HG02870 (cell line): ENCODE measurements at regions not wholly inside any gene's neighbourhood (a gene's known extent, or its start where the extent isn't known, plus 50 kb on each side); places are given as distances from the start of the nearest gene placed in this dataset.
"Not testable (repeated sequence)": the region's sequence is repeated elsewhere in the genome, so short reads cannot be mapped to it uniquely, and the experiment has no call there.

ENCODE experiments used
- ATAC-seq: cut with Tn5 transposase; IDR thresholded peaks from one replicate; pipeline ENCODE4 v1.9.1; 2021; ENCODE audit warnings: mild to moderate bottlenecking, moderate library complexity; ENCODE audit not compliant: unreplicated experiment

DNA sequence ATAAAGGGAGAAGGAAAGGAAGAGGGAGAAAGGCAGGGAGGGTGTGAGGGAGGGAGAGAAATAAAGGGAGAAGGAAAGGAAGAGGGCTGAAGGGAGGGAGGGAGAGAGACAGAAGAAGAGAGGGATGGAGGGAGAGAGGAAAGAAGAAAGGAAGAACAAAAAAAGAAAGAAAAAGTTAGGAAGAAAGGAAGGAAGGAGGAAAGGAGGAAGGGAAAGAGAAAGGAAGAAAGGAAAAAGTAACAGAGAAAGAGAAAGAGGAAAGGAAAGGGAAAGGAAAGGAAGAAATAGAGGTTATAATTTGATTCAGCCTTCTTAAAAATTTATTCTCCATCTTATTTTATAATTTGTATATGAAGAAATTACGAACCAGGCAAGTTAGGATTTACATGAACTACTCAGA, 836.6 kb upstream of the C9orf72 start:
- no peak for ATAC-seq

DNA sequence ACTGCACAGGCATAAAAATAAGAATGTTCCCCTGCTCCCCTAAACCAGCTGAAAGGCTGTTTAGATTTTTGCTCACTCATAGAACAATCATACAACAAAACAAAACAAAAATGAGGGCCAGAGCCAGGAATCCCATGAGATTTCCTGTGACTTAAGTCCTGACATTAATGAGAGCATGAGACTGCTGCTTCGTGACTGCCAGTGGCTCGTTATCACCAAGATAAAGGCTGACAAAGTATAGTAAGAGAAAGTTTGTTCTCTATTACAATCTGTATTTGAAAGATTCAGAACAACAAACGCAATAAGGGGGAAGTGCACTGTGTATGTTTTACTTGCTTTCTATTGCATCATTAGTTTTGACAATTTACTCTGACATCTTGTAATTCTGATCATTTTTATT, 837.1 kb upstream of the C9orf72 start:
- no peak for ATAC-seq

DNA sequence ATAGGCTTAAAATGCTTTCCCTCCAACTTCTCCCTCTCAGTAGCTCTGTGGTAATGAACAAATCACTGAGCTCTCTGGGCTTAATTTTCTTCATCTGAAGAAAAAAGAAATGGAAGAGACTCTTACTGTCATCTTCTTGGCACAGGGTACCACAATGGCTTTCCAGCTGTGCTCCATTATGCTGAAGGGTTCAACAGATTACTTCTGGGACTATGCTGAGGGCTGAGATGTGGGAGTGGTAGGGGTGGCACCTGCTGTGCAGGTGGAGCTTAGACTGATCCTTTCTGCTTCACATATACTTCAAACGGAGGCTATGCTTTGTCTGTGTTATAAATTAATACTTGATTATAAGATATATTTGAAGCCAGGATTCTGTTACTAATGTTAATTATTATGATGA, 840.2 kb upstream of the C9orf72 start:
- ATAC-seq = no peak

DNA sequence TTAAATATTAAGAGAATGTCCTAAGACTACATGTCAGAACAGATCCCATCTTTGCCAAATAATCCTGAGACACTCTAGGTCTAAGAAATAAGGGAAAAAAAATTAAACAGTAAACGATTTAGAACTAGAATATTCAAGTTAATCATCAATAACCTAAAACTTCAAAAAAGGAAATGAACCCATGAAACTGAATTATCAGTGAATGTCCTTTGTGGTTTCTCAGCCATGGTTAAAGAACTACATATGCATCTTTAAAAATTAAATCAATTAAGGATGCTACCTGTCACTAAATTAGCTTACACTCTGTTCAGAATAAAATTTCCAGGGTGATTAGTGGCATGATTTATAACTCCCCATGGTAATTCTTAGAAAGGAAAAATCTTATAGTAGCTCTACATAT, 850.0 kb upstream of the C9orf72 start:
- no peak for ATAC-seq

DNA sequence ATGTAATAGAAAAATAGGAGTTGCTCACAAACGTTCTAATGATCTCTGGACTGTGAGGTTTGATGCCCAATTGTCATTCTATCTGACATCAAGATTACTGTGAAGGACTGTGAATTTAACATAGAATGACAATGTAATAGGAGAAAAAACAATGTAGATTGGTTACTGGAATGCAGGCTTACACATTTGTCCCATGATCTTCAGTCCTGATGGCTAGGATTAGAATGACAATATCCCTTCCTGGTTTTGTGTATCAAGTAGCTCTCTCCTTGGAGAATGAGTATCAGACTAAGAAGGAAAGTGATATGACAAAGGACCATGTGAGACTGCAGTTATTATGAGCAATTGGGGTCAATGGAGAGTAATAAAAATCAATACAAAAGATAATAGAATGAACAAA, 862.2 kb upstream of the C9orf72 start:
- ATAC-seq = no peak

DNA sequence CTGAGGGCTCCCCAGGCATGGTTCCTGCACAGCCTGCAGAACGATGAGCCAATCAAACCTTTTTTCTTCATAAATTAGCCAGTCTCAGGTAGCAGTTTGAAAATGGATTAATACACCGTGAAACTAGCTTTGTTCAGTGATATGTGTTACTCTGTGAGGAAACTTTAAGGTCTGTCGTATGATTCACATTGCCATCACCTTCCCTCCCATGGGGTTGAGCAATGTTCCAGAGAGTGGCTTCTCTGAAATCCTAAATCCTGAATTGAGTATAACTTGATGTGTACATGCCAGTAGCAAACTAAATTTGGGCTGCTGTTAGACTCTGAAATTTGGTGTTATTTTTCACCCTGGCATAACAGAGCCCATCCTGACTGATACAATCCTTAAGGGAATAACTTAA, 866.4 kb upstream of the C9orf72 start:
- ATAC-seq = no peak

DNA sequence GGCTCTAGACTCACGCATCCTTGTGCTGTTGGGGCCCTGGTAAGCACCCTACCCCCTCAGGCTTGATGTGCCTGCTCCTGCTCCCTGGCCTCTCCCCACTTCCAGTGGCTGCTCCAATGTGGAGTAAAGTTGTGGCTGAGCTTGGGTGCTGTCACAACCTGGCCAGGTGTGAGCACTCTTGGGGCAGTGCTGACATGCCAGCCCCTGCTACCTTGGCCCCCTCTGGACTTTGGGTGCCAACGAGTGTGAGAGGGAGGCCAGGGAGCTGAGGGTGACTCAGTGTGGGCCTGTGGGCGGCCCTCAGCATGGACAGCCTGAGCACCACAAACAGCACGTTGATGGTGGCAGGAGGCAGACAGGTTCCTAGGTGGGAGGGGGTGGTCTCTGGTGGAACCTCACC, 870.2 kb upstream of the C9orf72 start:
- ATAC-seq = no peak

DNA sequence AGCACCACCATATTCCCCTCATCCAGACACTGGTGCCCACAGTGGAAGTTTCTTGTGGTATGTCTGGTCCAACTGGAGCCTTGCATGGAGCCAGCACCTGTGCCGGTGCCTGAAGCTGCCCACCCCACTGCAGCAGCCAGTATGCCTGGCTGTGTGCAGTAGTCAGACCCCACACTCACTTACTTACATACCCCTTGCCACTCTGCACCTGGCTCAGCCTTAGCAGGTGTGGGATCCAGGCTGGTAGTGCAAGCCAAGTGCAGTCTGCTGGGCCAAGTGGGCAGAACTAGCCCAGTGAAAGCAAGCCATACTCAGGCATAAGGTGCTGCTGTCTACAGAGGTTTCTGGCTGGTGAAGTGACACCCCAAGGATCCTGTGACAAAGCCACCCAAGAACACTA, 871.4 kb upstream of the C9orf72 start:
- no peak for ATAC-seq

DNA sequence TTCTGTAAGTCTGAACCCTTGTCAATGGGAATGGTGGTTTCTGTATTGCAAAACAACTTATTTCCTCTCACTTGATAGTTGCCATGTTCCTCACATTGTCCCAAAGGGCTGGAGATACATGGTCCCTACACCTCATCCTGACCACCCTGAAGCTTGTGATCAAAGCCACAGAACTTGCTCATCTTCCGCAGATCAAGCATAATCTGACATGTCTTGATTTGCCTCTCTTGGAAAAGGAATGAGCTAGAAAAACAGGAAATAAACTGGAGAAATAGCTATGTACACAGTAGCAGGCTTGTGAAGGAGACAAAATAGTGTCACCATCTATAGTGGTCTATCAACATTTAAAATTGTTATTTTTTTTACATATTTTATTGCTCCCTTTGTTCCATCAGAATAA, 871.9 kb upstream of the C9orf72 start:
- no peak for ATAC-seq

DNA sequence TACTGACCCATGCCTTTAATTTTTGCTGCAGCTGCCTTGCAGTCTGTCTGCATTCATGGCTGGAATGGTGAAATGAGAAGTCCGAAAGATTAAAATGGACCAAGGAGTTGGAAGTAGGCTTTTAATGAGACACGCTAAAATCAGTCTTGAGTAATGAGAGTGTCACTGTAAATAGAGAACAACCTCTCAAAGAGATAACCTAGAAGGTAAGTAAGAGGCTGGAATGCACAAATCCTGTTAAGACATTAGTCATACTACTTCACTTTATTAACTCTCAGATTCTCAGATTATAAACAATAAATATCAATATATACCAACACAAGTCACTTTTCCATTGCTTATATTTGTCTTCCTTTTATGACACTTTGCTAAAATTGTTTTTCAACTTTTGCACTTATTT, 880.6 kb upstream of the C9orf72 start:
- ATAC-seq = no peak

DNA sequence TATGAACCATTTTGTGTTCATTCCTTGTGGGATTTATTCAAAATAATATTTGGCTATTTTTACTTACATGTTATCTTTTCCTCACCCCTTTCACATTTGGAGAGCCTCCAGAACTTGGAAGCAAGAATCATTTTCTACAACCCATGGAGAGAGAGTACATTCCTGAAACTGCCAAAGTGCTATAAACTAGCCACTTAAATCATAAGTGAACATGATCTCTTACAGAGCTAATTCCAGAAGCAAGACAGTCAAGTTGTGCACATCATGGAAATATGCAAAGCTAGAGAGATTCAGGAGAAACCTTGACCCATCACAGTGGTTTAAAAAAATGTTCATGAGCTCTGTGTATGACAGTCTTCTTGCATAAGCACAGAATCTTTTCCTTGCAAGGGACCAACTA, 883.6 kb upstream of the C9orf72 start:
- ATAC-seq = no peak

DNA sequence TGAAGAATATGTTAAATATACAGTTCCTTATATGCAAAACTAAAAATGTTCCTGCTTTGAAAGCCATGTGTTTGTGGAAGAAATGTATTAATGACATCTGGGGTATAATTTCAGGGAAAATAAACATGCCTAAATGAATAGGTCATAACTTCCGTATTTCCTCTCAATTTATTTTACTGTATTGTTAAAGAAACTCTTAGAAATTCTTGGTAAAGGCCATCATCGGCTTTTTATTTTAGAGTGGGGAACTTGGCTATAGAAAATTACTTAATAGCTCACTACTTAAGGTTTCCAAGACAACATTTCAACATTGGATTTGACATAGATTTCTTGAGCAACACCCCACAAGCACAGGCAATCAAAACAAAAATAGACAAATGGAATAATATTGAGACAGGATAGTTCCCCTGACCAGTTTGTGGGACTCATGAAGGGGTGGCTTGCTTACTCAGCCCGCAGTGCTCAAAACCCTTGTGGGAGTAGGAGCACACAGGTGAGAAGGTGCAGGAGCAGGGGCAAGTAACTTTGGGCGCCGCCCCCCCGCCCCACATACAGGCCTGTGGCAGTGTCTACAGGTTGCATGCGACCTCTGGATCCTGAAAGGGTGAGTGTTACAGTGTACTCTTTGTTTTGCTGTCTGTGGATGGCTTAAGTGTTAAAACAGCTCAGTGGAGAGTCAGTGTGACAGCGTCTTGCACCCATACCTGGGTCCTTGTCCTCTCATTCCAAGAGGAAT, 891.4 kb upstream of the C9orf72 start:
- no peak for ATAC-seq

DNA sequence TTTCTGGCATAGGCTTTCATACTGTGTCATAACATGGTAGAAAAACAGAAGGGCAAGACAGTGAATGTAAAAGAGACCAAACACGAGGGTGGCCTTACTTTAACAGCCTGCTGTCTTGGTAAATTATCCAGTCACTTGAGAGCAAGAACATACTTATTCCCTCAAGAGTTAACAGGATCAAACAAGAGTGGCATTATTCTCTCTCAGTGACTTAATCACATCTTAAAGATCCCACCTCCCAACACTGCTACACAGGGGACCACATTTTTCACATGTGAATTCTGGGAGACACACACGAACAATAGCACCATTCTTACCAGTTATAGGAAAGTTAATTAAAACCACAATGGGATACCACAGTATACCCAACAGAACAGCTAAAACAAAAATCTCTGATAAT, 898.0 kb upstream of the C9orf72 start:
- no peak for ATAC-seq

DNA sequence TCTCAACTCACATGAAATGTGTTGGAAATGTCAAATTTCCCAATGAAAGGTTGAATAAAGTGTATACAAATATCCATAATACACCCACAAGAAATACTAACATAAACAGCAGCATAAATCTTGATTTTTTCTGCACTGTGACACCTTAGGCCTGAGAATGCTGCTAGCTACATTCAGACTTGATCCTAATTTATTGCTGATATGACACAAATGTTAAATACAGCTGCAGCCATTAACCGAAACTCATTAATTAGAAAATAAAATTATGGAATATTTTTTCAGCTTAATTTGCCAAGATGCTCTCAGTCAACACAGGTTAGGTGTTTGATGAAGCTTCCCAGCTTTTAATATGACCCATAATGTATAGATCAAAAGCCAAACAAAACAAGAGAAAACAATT, 914.3 kb upstream of the C9orf72 start:
- no peak for ATAC-seq

DNA sequence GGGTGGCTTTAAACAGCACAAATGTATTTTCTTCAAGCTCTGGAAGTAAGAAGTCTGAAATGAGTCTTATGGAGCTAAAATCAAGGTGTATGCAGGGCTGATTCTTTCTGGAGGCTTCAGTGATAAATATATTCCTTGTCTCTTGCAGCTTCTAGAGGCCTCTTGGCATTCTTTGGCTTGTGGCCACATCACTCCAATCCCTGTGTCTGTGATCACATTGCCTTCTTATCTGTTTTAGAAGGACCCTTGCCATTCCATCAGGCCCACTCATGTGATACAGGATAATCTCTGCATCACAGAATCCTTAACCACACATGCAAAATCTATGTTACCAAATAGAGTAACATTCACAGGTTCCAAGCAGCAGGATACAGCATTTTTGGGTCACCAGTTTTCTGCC, 917.8 kb upstream of the C9orf72 start:
- no peak for ATAC-seq

DNA sequence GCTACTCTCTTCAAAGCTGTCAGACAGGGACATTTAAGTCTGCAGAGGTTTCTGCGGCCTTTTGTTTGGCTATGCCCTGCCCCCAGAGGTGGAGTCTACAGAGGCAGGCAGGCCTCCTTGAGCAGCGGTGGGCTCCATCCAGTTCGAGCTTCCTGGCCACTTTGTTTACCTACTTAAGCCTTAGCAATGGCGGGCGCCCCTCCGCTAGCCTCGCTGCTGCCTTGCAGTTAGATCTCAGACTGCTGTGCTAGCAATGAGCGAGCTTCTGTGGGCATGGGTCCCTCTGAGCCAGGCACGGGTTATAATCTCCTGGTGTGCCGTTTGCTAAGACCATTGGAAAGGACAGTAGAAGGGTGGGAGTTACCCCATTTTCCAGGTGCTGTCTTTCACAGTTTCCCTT, 924.9 kb upstream of the C9orf72 start:
- ATAC-seq = not testable (repeated sequence)

DNA sequence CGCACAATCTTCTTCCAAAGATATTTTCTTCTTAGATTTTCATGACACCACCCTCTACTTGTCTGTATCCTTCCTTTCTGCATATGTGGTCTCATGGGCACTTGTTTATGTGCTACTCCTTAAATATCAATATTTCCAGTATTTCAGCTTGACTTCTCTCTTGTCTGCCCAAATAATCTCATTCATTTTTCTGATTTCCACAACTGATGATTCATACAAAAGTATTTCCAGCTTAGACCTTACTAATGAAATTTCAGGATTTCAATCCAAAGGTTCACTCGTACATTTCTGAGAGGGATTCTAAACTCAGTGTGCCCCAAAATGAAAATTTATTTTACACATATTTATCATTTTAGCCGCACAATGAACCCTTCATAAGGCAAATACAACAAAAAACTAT, 928.9 kb upstream of the C9orf72 start:
- no peak for ATAC-seq

DNA sequence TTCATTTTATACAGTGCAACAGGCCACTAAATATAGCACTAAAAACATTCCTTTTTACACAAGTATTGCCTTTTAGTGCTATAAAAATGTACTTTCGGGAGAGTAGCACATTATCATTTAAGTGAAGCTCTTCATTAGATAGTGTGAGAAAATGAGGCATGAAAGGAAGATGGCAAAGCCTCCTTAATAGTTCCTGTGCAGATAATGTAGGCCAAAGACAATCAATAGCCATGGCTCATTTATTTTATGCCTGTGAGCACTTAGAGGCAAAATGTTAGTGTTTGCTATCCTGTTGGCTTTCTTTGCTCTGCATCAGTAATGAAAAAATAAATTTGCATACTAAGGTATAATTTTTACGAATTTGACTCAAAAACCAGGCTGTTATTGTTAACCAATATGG, 929.5 kb upstream of the C9orf72 start:
- no peak for ATAC-seq

DNA sequence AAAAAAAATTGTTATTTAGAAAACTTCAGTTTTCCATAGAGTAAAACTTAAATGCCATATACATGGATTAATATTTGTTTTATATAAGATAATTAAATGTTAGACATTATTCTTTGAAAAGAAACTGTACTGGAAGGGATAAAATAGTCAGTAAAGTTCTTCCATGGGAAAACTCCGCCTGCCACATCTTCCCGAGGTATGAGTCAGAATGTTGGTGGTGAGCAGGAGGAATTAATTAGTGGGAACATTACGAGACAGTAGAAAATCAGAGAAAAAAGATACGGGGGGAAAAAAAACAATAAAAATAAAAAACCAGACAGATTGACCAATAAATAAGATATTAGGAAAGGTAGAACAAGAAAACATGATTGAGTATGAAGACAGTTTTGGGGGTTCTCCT, 930.3 kb upstream of the C9orf72 start:
- ATAC-seq = no peak

DNA sequence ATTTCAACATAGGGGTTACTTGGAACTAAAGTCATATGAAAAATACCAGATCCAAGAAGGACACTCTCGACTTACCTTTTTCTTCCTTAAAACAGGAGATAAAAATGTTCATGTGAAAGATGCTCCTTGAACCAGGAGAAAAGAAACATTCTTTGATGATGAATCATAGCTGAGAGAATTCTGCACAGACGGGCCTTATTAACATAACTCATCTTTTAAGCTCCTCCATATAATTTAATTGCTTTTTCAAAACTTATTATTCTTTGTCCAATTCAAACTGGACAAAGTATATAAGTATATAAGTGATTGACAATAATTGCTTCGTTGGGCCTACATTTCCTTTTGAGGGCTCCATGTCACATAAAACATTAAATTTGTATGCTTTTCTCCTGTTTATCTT, 945.2 kb upstream of the C9orf72 start:
- ATAC-seq = no peak

DNA sequence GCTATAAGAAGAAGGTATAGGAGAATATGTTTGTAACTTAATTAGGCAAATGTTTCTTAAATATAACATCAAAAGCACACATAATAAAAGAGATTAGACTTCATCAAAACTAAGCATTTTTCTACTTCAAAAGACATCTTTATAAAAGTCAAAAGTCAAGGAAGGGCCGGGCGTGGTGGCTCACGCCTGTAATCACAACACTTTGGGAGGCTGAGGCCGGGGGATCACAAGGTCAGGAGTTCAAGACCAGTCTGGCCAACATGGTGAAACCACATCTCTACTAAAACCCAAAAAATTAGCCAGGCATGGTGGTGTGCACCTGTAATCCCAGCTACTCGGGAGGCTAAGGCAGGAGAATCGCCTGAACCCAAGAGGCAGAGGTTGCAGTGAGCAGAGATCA, 951.0 kb upstream of the C9orf72 start:
- not testable (repeated sequence) for ATAC-seq

DNA sequence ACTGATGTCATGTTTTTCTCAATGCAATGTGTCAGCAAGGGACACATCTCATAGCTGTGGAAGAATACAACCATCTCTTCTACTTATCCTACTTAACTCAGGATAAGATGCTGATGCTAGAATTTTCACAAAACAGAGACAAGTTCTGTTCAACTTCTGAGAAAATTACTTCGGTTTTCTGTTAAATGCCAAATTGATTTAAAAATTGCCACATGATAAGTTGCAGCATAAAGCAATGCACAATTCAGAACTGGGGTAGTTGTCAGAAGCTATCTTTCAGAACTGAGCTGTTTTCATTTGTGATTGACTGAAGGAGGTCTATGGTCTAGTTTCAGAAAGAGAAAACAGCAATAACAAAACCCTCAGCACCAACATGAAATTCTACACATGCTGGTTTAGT, 954.8 kb upstream of the C9orf72 start:
- ATAC-seq = no peak

DNA sequence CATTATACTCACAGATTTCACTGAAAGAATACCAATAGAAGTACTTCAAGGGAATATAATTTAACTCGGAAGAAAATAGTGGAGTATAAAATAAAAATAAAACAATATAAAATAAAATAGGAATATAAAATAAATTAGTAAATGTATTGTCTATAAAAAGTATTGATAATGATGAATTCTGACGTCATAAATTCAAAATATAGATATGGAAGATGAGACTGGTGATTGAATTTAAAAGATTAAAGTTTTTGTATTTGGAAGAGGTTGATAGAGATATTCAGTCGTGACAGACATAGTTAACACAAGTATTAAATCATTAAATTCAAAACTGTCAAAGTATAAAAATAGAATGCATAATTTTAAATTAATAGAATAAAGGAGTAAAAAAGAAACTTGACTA, 964.9 kb upstream of the C9orf72 start:
- ATAC-seq = no peak
